ENCODE measurements at regions not wholly inside any gene's neighbourhood (a gene's known extent, or its start where the extent isn't known, plus 50 kb on each side); places are given as distances from the start of the nearest gene placed in this dataset.

DNA sequence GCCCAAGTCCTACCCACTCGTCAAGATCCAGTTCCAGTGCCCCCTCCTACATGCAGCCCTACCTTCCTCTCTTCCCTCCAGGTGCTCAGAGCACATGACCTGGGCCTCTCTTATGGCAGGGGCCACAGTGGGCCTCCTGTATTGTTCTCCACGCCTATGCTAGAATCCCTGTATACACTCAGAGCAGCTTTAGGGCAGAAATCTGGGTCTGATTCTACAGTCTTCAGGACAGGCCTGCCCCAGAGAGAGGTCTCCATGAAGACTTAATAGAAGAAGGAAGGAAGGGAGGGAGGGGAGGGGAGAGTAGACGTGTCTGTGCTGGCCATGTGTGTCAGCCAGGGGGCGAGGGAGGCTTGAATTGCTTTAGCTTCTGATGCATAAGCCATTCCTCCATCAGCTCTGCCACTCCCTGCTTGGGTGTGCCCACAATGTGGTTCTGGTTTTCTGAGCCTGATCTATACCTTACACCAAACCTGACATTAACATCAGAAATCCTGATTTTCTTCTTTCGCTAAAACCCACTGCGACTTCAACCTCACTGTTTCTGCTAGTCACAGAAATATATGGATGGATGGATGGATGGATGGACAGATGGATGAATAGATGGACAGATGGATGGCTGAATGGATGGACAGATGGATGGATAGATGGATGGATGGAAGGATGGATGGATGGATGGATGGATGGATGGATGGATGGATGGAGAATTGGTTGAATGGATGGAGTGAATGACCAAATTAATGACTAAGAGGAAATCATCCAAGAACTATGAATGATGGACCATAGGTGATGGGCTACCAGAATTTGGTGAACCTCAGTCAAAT is 56.6 kb upstream of the PRDM11 start (continued):
- no peak for TF ChIP-seq ZNF302 (CRISPR knock-in tag; IDR thresholded peaks at IDR 0.05)

DNA sequence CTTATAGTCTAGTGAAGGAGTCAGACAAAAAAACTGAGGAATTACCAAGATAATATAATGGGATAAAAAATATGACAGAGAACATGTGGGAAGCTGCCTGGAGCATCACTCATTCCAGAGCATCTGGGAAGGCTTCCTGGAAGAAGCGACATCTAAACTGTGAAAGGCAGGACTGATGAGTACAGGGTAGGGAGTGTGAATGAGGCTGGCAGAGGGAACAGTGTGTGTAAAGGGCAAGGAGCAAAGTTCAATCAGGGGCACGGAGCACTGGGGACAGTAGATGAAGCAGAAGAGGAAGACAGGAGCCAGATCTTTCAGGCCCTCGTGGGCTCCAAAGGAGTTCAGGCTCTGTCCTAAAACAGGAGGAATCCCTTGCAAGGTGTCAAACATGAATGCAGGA is 55.8 kb upstream of the PRDM11 start:
- POLR2A ChIA-PET = no interaction called here
- ATAC-seq (no peak), FAIRE-seq (no peak), DNase-seq (ENCODE audit: low read depth in 1 of 2, low spot score in 1 of 2) (no peak)
- 65% methylated on average over 3 of the region's 3 CpGs for WGBS (ENCODE audit: missing lambda C conversion rate)
- no peak overlapping the region for H3K4me2 ChIP-seq
- peaks cover 39% of the 10 kb centered on the region for H3K4me1 ChIP-seq
- H3K9me3 ChIP-seq = no peaks in the 10 kb centered on the region
- H3K4me3 ChIP-seq = no peak overlapping the region
- CTCF ChIA-PET = interaction anchor here (1.5 to 41.5 kb wide), 4 partner anchors 13 to 681 kb away, joined by 3 to 1740 read pairs (median 80); no protein-coding TSS in a partner anchor
- TF ChIP-seq ZFP36 (IDR thresholded peaks at IDR 0.05; ENCODE audit: borderline replicate concordance, partially characterized antibody) = peak; percentile 65
- TF ChIP-seq TP53 (CRISPR knock-in tag; IDR thresholded peaks at IDR 0.05) = no peak
- H3K27ac ChIP-seq = 0 out of 6 replicates have a peak overlapping the region, but pooled peaks of 1 of the 2 experiments have one; percentile 40

DNA sequence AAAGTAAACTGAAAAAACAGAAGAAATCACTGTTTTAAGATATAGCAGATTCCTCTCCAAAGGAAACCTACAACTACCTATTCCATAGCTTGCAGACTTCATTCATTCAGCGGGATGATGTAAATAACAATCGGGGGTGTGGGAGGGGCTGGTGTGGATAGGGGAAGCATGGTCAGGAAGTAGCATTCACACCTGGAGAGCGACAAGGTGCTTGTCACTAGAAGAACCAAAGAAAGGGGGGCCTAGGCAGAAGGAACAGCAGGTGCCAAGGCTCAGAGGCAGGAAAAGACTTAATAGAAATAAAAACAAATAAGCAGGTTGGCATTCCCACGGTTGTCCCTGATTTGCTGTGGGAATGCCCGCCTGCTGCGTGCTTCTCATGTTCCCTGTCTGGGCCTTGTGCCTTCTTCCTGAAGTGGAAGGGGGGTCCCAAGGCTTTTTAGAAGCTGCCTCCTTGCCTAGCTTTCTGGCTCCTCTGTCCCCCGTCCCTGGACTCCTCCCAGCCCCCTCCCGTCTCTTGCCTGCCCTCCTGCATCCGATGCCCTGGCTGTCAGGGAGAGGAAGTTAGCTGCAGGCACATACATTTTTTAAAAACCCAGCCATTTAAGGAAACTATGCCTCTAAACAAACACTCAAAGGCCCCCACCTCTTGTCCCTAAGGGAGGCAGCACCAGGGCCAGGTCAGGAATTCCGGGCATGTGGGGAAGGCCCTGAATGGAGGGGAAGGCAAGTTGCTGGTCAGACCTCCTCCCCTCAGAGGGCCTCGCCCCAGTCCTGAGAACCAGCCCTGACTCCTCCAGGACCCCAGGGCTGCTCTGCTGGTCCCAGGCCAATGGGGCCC is 54.7 kb upstream of the PRDM11 start:
- no peak for FAIRE-seq
- H3K9me3 ChIP-seq = no peaks in the 10 kb centered on the region
- CTCF ChIA-PET = interaction anchor here (0.9 to 41.5 kb wide), 4 partner anchors 8 to 161 kb away, joined by 4 to 1740 read pairs (median 55); no protein-coding TSS in a partner anchor
- no peak for TF ChIP-seq SMC3 (IDR thresholded peaks at IDR 0.05)
- TF ChIP-seq ESRRA (IDR thresholded peaks at IDR 0.05; ENCODE audit: borderline replicate concordance, low read length) = no peak
- TF ChIP-seq, protein P1, sequence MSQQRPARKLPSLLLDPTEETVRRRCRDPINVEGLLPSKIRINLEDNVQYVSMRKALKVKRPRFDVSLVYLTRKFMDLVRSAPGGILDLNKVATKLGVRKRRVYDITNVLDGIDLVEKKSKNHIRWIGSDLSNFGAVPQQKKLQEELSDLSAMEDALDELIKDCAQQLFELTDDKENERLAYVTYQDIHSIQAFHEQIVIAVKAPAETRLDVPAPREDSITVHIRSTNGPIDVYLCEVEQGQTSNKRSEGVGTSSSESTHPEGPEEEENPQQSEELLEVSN (IDR thresholded peaks at IDR 0.05; ENCODE audit: borderline replicate concordance, low read depth) = no peak
- no peak for TF ChIP-seq CHD4 (IDR thresholded peaks at IDR 0.05; ENCODE audit: borderline replicate concordance)
- no peak for TF ChIP-seq KDM1A (IDR thresholded peaks at IDR 0.05; ENCODE audit: low read depth)
- TF ChIP-seq TFCP2L1 (CRISPR knock-in tag; IDR thresholded peaks at IDR 0.05) = no peak
- TF ChIP-seq NR3C1 (IDR thresholded peaks at IDR 0.05) = no peak
- no peak for TF ChIP-seq MAFK (IDR thresholded peaks at IDR 0.05; ENCODE audit: partially characterized antibody)
- no peak for TF ChIP-seq SREBF2 (IDR thresholded peaks at IDR 0.05)
- TF ChIP-seq CBX8 (IDR thresholded peaks at IDR 0.05) = no peak
- TF ChIP-seq JUNB (IDR thresholded peaks at IDR 0.05) = no peak
- no peak for TF ChIP-seq HEYL (CRISPR knock-in tag; IDR thresholded peaks at IDR 0.05)
- TF ChIP-seq, protein P2, sequence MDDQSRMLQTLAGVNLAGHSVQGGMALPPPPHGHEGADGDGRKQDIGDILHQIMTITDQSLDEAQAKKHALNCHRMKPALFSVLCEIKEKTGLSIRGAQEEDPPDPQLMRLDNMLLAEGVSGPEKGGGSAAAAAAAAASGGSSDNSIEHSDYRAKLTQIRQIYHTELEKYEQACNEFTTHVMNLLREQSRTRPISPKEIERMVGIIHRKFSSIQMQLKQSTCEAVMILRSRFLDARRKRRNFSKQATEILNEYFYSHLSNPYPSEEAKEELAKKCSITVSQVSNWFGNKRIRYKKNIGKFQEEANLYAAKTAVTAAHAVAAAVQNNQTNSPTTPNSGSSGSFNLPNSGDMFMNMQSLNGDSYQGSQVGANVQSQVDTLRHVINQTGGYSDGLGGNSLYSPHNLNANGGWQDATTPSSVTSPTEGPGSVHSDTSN (IDR thresholded peaks at IDR 0.05) = no peak
- H3K4me1 ChIP-seq = peaks cover 39% of the 10 kb centered on the region
- WGBS (ENCODE audit: missing lambda C conversion rate) = 49% methylated on average over 11 of the region's 11 CpGs
- peak in 1 of 2 experiments; percentile 58 for DNase-seq (ENCODE audit: low read depth in 1 of 2, low spot score in 1 of 2)
- peak overlapping the region in 1 of 2 experiments; percentile 24; a peak in 2 of 6 replicates for H3K27ac ChIP-seq
- POLR2A ChIA-PET = interaction anchor here (0.7 kb wide), 1 partner anchor 60 kb away, joined by 5 read pairs; no protein-coding TSS in a partner anchor
- H3K4me3 ChIP-seq = no peak overlapping the region
- peak in 1 of 2 experiments; percentile 64; a peak in 3 of 6 replicates for ATAC-seq
- H3K4me2 ChIP-seq = peak overlapping the region; percentile 44

DNA sequence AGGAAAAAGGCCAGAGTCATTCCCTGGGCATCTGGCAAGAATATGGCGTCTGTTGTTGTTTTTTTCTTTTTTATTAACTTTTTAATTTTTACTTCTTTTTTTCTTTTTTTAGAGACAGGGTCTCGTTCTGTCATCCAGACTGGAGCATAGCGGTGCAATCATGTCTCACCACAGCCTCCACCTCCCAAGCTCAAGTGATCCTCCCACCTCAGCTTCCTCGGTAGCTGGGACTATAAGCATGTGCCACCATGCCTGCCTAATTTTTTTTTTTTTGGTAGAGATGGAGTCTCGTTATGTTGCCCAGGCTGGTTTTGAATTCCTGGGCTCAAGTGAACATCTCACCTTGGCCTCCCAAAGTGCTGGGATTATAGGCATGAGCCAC is 54.0 kb upstream of the PRDM11 start:
- Histone ChIP-seq H3K27ac (peak overlapping the region in 1 of 2 experiments; percentile 24; a peak in 2 of 6 replicates), H3K4me2 (peak overlapping the region; percentile 44), H3K4me1 (peaks cover 39% of the 10 kb centered on the region), H3K4me3 (no peak overlapping the region), H3K9me3 (no peaks in the 10 kb centered on the region)
- ATAC-seq (no peak), DNase-seq (ENCODE audit: low read depth in 1 of 2, low spot score in 1 of 2) (no peak), FAIRE-seq (no peak)
- ChIA-PET POLR2A (interaction anchor here (0.7 kb wide), 1 partner anchor 60 kb away, joined by 5 read pairs; no protein-coding TSS in a partner anchor), CTCF (interaction anchor here (1.4 to 41.5 kb wide), 3 partner anchors 14 to 160 kb away, joined by 4 to 1740 read pairs (median 106); no protein-coding TSS in a partner anchor)
- 88% methylated on average over 5 of the region's 5 CpGs for WGBS (ENCODE audit: missing lambda C conversion rate)
- TF ChIP-seq BHLHE40 (IDR thresholded peaks at IDR 0.05; ENCODE audit: low read depth, low read length) (no peak), KDM5A (IDR thresholded peaks at IDR 0.05) (no peak), TFCP2L1 (CRISPR knock-in tag; IDR thresholded peaks at IDR 0.05) (no peak), CBX2 (IDR thresholded peaks at IDR 0.05; ENCODE audit: borderline replicate concordance, low read depth) (no peak), HOXB5 (CRISPR knock-in tag; IDR thresholded peaks at IDR 0.05) (no peak)
- TF ChIP-seq, protein P3, sequence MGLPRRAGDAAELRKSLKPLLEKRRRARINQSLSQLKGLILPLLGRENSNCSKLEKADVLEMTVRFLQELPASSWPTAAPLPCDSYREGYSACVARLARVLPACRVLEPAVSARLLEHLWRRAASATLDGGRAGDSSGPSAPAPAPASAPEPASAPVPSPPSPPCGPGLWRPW (IDR thresholded peaks at IDR 0.05) = no peak

Measured in A549 (cell line).